22Rv1 (cell line): ENCODE measurements at regions not wholly inside any gene's neighbourhood (a gene's known extent, or its start where the extent isn't known, plus 50 kb on each side); places are given as distances from the start of the nearest gene placed in this dataset.

Experiments used
- CTCF ChIP-seq: fragments of 450-650 bp; IDR thresholded peaks from 2 replicates; pipeline ENCODE4 v1.5.1; 2017; ENCODE audit warnings: mild to moderate bottlenecking
- ZFX ChIP-seq: fragments of 450-650 bp; IDR thresholded peaks from 2 replicates; pipeline ENCODE4 v1.6.1; 2017; ENCODE audit warnings: antibody characterized with exemption, borderline replicate concordance

- no peak for TF ChIP-seq CTCF
- TF ChIP-seq ZFX = no peak
These were observed 418.3 kb upstream of the DDX18 start for GRCh38 chr2:117396161-117396560.
